ENCODE measurements at regions not wholly inside any gene's neighbourhood (a gene's known extent, or its start where the extent isn't known, plus 50 kb on each side); places are given as distances from the start of the nearest gene placed in this dataset.

DNA sequence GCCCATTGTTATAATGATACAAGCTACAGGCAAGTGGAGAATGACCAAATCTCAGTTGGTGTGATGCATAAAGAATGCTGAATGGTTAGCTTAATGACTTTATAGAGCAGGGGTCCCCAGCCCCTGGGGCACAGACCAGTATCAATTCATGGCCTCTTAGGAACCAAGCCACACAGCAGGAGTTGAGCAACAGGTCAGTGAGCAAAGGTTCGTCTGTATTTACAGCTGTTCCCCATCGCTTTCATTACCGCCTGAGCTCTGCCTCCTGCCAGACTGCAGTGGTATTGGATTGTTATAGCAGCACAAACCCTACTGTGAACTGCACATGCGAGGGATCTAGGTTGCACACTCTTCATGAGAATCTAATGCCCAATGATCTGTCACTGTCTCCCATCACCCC is 114.0 kb upstream of the ZFHX3 start:
- TF ChIP-seq, protein P1, sequence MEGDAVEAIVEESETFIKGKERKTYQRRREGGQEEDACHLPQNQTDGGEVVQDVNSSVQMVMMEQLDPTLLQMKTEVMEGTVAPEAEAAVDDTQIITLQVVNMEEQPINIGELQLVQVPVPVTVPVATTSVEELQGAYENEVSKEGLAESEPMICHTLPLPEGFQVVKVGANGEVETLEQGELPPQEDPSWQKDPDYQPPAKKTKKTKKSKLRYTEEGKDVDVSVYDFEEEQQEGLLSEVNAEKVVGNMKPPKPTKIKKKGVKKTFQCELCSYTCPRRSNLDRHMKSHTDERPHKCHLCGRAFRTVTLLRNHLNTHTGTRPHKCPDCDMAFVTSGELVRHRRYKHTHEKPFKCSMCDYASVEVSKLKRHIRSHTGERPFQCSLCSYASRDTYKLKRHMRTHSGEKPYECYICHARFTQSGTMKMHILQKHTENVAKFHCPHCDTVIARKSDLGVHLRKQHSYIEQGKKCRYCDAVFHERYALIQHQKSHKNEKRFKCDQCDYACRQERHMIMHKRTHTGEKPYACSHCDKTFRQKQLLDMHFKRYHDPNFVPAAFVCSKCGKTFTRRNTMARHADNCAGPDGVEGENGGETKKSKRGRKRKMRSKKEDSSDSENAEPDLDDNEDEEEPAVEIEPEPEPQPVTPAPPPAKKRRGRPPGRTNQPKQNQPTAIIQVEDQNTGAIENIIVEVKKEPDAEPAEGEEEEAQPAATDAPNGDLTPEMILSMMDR (IDR thresholded peaks at IDR 0.05): no peak
- no peak for TF ChIP-seq POLR2A (IDR thresholded peaks at IDR 0.05)
- no peak for TF ChIP-seq EP300 (IDR thresholded peaks at IDR 0.05; ENCODE audit: low read depth)
